ENCODE measurements at regions not wholly inside any gene's neighbourhood (a gene's known extent, or its start where the extent isn't known, plus 50 kb on each side); places are given as distances from the start of the nearest gene placed in this dataset.

DNA sequence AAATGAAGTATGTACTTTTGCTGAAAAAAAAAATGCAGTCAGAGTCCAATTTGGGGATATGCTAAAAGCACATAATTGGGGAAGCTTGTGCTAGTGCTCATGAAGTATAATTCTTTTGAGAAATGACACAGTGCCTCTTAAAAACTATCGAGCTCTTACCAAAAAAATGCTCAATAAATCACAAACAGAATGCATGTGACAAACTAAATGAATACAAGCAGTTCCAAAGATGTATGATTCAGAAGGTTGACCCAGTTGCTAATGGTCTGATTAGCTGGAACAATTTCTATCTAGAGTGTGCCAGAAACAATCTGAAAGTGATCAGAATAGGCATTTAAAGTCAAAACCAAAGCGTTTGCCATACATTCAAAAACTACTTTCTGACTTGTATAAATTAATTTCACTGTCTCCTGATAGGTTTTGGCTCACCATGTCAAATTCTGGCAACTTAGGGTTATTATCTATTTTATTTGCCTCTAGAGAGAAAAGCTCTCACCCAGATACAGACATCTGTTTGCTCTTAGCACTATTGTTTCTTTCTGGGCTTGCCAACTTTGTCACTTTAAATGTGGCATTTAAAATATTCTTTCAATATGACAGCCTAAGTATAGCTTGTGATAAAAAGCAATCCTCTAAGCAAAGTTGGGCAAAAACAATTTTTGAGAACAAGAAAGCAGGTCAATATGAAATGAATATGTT is 114.7 kb upstream of the AHR start:
- intact Hi-C loops (cut with DNase I), result no loop called here
- 29 to 37% methylated on average over 2 of the region's 2 CpGs for WGBS, 2 donors
- no peaks in the 10 kb centered on the region for H3K27me3 ChIP-seq
- no peak overlapping the region for H3K27ac ChIP-seq
- no peaks in the 10 kb centered on the region for H3K36me3 ChIP-seq
- no peaks in the 10 kb centered on the region for H3K9me3 ChIP-seq
- no peak overlapping the region for H3K4me3 ChIP-seq
- H3K4me1 ChIP-seq, result peaks cover 0 to 13% (median 12%) of the 10 kb centered on the region in 3 donors
- no peak for TF ChIP-seq POLR2A (IDR thresholded peaks at IDR 0.05)
- TF ChIP-seq, protein P1, sequence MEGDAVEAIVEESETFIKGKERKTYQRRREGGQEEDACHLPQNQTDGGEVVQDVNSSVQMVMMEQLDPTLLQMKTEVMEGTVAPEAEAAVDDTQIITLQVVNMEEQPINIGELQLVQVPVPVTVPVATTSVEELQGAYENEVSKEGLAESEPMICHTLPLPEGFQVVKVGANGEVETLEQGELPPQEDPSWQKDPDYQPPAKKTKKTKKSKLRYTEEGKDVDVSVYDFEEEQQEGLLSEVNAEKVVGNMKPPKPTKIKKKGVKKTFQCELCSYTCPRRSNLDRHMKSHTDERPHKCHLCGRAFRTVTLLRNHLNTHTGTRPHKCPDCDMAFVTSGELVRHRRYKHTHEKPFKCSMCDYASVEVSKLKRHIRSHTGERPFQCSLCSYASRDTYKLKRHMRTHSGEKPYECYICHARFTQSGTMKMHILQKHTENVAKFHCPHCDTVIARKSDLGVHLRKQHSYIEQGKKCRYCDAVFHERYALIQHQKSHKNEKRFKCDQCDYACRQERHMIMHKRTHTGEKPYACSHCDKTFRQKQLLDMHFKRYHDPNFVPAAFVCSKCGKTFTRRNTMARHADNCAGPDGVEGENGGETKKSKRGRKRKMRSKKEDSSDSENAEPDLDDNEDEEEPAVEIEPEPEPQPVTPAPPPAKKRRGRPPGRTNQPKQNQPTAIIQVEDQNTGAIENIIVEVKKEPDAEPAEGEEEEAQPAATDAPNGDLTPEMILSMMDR (IDR thresholded peaks at IDR 0.05), result no peak
- no peak for DNase-seq

DNA sequence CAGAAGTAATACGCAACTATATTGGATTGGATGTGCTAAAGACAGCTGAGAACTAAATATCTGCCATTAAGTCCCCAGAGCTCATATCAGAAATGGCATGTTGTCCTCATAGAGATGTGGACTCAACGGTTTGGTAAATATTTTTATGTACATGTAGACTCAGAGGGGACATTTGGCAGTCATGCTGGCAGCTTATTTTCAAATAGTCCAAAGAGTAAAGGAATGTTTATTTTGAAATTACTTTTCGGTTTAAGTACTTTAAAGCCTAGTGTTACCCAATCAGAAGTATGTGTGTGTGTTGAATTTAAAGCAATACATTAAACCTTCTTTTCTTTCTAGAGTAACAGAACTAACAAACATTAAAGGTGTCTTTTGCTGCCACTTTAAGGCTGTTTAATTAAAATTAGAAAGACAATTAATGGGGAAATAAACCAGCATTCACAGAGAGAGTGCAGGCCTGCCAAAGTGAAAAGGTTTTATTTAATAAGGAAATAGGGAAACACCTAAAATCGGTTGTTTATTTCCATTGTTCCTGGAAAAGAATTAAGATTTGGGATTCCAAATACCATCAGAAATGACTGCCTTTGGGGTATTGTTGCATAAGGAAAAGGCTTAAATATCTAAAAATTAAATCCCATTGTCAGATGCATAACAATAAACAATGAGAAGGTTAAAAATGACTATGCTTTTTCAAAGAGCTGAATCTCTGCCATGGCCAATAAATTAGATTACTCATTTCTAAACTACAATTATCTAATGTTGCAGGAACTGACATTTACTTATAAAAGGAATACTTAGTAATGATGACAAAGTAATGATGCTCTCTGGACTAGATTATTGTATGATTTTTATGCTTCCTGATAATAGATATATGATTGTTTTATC is 113.4 kb upstream of the AHR start:
- no peak for DNase-seq
- WGBS, 2 donors, result 44 to 49% methylated on average over 4 of the region's 4 CpGs
- H3K27ac ChIP-seq, result peak overlapping the region in 1 of 4 donors; percentile 29

DNA sequence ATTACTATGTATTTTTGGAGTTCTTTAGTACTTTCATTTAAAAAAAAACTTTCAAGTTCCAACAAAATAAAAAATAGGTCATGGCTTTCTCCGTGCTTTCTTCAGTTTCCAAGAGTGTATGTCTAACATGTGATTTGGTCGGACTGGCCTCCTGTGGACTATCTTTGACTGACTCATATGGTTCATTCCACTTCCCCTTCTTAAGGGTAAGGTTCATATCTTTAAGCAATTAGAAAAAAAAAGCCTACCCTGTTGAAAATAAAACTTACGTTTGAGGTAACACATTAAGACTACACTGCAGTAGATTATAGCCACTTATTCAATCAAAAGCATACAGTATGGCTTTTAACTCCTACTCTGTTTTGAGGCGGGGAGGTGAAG is 112.8 kb upstream of the AHR start:
- intact Hi-C loops (cut with DNase I), result no loop called here
- Histone ChIP-seq H3K27me3 (no peaks in the 10 kb centered on the region), H3K4me1 (peaks cover 0 to 13% (median 12%) of the 10 kb centered on the region in 3 donors), H3K36me3 (no peaks in the 10 kb centered on the region), H3K9me3 (no peaks in the 10 kb centered on the region), H3K4me3 (no peak overlapping the region), H3K27ac (no peak overlapping the region)
- WGBS, 2 donors, result 26 to 48% methylated on average over 4 of the region's 4 CpGs
- no peak for DNase-seq
- TF ChIP-seq, protein P1 (IDR thresholded peaks at IDR 0.05), result no peak
- TF ChIP-seq POLR2A (IDR thresholded peaks at IDR 0.05), result no peak

More for the DNA sequence above, 113.4 kb upstream of the AHR start:
- Histone ChIP-seq H3K4me1 (peaks cover 0 to 13% (median 12%) of the 10 kb centered on the region in 3 donors), H3K4me3 (no peak overlapping the region), H3K9me3 (no peaks in the 10 kb centered on the region), H3K27me3 (no peaks in the 10 kb centered on the region), H3K36me3 (no peaks in the 10 kb centered on the region)
- intact Hi-C loops (cut with DNase I), result no loop called here
- TF ChIP-seq, protein P1 (IDR thresholded peaks at IDR 0.05), result no peak
- TF ChIP-seq POLR2A (IDR thresholded peaks at IDR 0.05), result no peak

DNA sequence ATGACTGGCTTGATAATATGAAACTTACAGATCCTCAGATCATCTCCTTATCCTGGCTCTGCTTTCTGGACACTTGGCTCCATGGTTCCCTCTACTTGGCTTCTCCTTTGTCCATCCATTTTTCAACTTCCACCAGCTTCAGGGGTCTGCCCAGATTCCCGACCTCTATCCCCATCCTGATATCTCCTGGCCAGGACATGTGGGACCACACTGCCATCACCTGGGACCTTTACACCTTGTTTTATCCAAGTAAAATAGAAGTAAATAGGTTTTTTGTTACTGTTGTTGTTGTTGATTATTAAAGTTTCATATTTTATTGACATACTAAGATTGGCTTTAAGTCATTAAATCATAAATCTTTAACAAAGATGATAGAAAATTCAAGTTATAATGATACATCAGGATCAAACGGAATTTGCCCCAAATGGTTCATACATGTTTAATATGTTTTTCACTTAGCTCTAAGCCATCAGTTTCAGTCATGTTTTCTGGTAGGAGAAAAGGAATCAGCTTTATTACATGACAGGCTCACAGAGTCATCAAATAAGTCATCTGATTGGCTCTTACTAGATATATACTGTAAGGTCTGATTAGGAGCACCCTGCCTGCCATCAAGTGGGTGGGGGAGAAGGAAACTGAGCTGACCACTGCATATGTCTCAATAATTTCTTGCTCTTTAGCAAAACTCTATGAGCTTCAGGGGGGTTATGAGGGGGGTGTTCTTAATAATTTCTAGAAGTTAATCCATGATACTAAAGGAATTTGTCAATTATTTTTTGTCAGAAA is 111.5 kb upstream of the AHR start:
- WGBS, 2 donors, result 87 to 92% methylated on average over 2 of the region's 2 CpGs
- no peak overlapping the region for H3K27ac ChIP-seq
- peaks cover 0 to 13% (median 12%) of the 10 kb centered on the region in 3 donors for H3K4me1 ChIP-seq
- TF ChIP-seq, protein P1 (IDR thresholded peaks at IDR 0.05), result no peak
- TF ChIP-seq POLR2A (IDR thresholded peaks at IDR 0.05), result no peak
- H3K9me3 ChIP-seq, result no peaks in the 10 kb centered on the region
- no peak for DNase-seq
- no peaks in the 10 kb centered on the region for H3K27me3 ChIP-seq
- intact Hi-C loops (cut with DNase I), result no loop called here
- H3K36me3 ChIP-seq, result no peaks in the 10 kb centered on the region
- H3K4me3 ChIP-seq, result no peak overlapping the region
